OCI-LY3 (cell line): ENCODE measurements at regions not wholly inside any gene's neighbourhood (a gene's known extent, or its start where the extent isn't known, plus 50 kb on each side); places are given as distances from the start of the nearest gene placed in this dataset.

ENCODE experiments used
- EZH2phosphoT487 ChIP-seq: fragments of 200-600 bp; shearing (Covaris generic); IDR thresholded peaks from 2 replicates; pipeline ENCODE4 v1.6.1; 2018; ENCODE audit warnings: antibody characterized with exemption, mixed run types, low read depth
- TF ChIP-seq, protein P1 (sequence below): fragments of 200-600, 300-600 bp; sonication (generic); IDR thresholded peaks from 2 replicates; pipeline ENCODE4 v1.5.1; 2014; ENCODE audit warnings: antibody characterized with exemption, low read length, low read depth

GRCh38 chr3:188031121-188031520 is 122.8 kb upstream of the LPP start:
- TF ChIP-seq, protein P1, sequence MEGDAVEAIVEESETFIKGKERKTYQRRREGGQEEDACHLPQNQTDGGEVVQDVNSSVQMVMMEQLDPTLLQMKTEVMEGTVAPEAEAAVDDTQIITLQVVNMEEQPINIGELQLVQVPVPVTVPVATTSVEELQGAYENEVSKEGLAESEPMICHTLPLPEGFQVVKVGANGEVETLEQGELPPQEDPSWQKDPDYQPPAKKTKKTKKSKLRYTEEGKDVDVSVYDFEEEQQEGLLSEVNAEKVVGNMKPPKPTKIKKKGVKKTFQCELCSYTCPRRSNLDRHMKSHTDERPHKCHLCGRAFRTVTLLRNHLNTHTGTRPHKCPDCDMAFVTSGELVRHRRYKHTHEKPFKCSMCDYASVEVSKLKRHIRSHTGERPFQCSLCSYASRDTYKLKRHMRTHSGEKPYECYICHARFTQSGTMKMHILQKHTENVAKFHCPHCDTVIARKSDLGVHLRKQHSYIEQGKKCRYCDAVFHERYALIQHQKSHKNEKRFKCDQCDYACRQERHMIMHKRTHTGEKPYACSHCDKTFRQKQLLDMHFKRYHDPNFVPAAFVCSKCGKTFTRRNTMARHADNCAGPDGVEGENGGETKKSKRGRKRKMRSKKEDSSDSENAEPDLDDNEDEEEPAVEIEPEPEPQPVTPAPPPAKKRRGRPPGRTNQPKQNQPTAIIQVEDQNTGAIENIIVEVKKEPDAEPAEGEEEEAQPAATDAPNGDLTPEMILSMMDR, result no peak
- no peak for TF ChIP-seq EZH2phosphoT487
